SK-N-SH (cell line): ENCODE measurements at regions not wholly inside any gene's neighbourhood (a gene's known extent, or its start where the extent isn't known, plus 50 kb on each side); places are given as distances from the start of the nearest gene placed in this dataset.

ENCODE experiments used
- CTCF ChIA-PET: fragments of 300-600, 350-600 bp; formaldehyde crosslinking; extraction: SDS; loops from one replicate; lab custom pipeline; 2021; lab: Yijun Ruan, JAX
- POLR2A ChIA-PET: fragments of 350-600 bp; sonication (Branson Sonifier 250); formaldehyde crosslinking; extraction: SDS; loops from one replicate; lab custom pipeline; 2020; ENCODE audit warnings: antibody characterized with exemption, inconsistent platforms; lab: Yijun Ruan, JAX
- DNase-seq: peaks from one replicate; pipeline ENCODE4 v3.0.0; 2012
- H2AFZ ChIP-seq: fragments of 200-600 bp; sonication (generic); 2 replicates; pipeline ENCODE4 v1.8.1; 2016; ENCODE audit warnings: antibody characterized with exemption, mild to moderate bottlenecking, low read depth
- H3F3A ChIP-seq: fragments of 200-600 bp; sonication (generic); replicated peaks from 2 replicates; pipeline ENCODE3; 2016; ENCODE audit warnings: antibody characterized with exemption, mild to moderate bottlenecking; ENCODE audit not compliant: insufficient read depth
- H3K27ac ChIP-seq, 2 experiments: fragments of 200-500 bp in 1 of 2; fragments of 200-600 bp in 1 of 2; sonication (Bioruptor generic) in 1 of 2; sonication (generic), shearing (Covaris generic) in 1 of 2; 2 replicates each; pipeline versions ENCODE4 v1.5.1 to v1.6.1; 2014 to 2016; ENCODE audit warnings: low read depth in 2 of 2, inconsistent platforms in 1 of 2, low read length in 1 of 2, mild to moderate bottlenecking in 1 of 2, mixed read lengths in 1 of 2
- H3K27me3 ChIP-seq: fragments of 200-600 bp; sonication (generic), shearing (Covaris generic); 2 replicates; pipeline ENCODE4 v1.6.1; 2016; ENCODE audit warnings: mixed run types; ENCODE audit not compliant: insufficient read depth
- H3K36me3 ChIP-seq, 2 experiments: fragments of 200-500 bp in 1 of 2; fragments of 200-600 bp in 1 of 2; sonication (Bioruptor generic) in 1 of 2; sonication (generic) in 1 of 2; replicated peaks in 1 of 2; 2 replicates each; pipeline versions ENCODE3 to v1.5.1; 2014 to 2016; ENCODE audit warnings: low read length in 1 of 2, mild to moderate bottlenecking in 1 of 2; ENCODE audit not compliant: insufficient read depth in 2 of 2, control insufficient read depth in 1 of 2
- H3K4me1 ChIP-seq, 2 experiments: fragments of 200-500 bp in 1 of 2; fragments of 200-600 bp in 1 of 2; sonication (Bioruptor generic) in 1 of 2; sonication (generic), shearing (Covaris generic) in 1 of 2; 2 replicates each; pipeline versions ENCODE4 v1.5.1 to v1.6.1; 2014 to 2016; ENCODE audit warnings: low read depth in 1 of 2, low read length in 1 of 2, mixed run types in 1 of 2; ENCODE audit not compliant: insufficient read depth in 2 of 2, control insufficient read depth in 1 of 2
- H3K4me2 ChIP-seq: fragments of 200-600 bp; sonication (generic), shearing (Covaris generic); 2 replicates; pipeline ENCODE4 v1.6.1; 2017; ENCODE audit warnings: mixed run types
- H3K4me3 ChIP-seq, 2 experiments: fragments of 200-500 bp in 1 of 2; fragments of 200-600 bp in 1 of 2; sonication (Bioruptor generic) in 1 of 2; sonication (generic), shearing (Covaris generic) in 1 of 2; 2 replicates each; pipeline versions ENCODE4 v1.5.1 to v1.8.1; 2014 to 2016; ENCODE audit warnings: low read depth in 2 of 2, inconsistent platforms in 1 of 2, low read length in 1 of 2, mild to moderate bottlenecking in 1 of 2, mixed read lengths in 1 of 2, moderate library complexity in 1 of 2
- H3K79me2 ChIP-seq: fragments of 200-600 bp; sonication (generic); 2 replicates; pipeline ENCODE4 v1.8.1; 2017; ENCODE audit warnings: mild to moderate bottlenecking; ENCODE audit not compliant: insufficient read depth
- H3K9ac ChIP-seq: fragments of 200-600 bp; sonication (generic); 2 replicates; pipeline ENCODE4 v1.6.1; 2017; ENCODE audit warnings: mixed run types
- H3K9me2 ChIP-seq: fragments of 200-600 bp; sonication (generic); 2 replicates; pipeline ENCODE4 v1.6.1; 2017; ENCODE audit warnings: mixed run types
- H3K9me3 ChIP-seq: fragments of 200-600 bp; sonication (generic); 2 replicates; pipeline ENCODE4 v1.6.1; 2017; ENCODE audit warnings: mixed run types, mild to moderate bottlenecking, moderate library complexity
- H4K20me1 ChIP-seq: fragments of 200-600 bp; sonication (generic); 2 replicates; pipeline ENCODE4 v1.6.1; 2017; ENCODE audit warnings: mild to moderate bottlenecking, mixed run types; ENCODE audit not compliant: insufficient read depth
- CHD2 ChIP-seq: fragments of 150-350 bp; IDR thresholded peaks from 2 replicates; pipeline ENCODE4 v1.6.1; 2018; ENCODE audit warnings: low read length; ENCODE audit not compliant: partially characterized antibody
- ELF1 ChIP-seq: IDR thresholded peaks from 2 replicates; pipeline ENCODE4 v1.4.0; 2012
- EZH2phosphoT487 ChIP-seq: fragments of 200-600 bp; sonication (generic); IDR thresholded peaks from 2 replicates; pipeline ENCODE4 v1.6.1; 2017; ENCODE audit warnings: low read depth, mixed run types, mild to moderate bottlenecking, antibody characterized with exemption, moderate library complexity, borderline replicate concordance
- FOXM1 ChIP-seq: IDR thresholded peaks from 2 replicates; pipeline ENCODE4 v1.4.0; 2012; ENCODE audit warnings: low read depth, mild to moderate bottlenecking
- GABPA ChIP-seq: IDR thresholded peaks from 2 replicates; pipeline ENCODE4 v1.4.0; 2012; ENCODE audit warnings: low read depth, mild to moderate bottlenecking
- NFIC ChIP-seq: IDR thresholded peaks from 2 replicates; pipeline ENCODE4 v1.4.0; 2012; ENCODE audit warnings: borderline replicate concordance
- RAD21 ChIP-seq: IDR thresholded peaks from 2 replicates; pipeline ENCODE4 v1.6.1; 2012; ENCODE audit warnings: mild to moderate bottlenecking, low read length
- RXRA ChIP-seq: IDR thresholded peaks from 2 replicates; pipeline ENCODE4 v1.4.0; 2012; ENCODE audit warnings: low read depth, mild to moderate bottlenecking, borderline replicate concordance
- SIN3A ChIP-seq: IDR thresholded peaks from 2 replicates; pipeline ENCODE4 v1.6.1; 2012; ENCODE audit warnings: low read depth, mild to moderate bottlenecking, low read length, moderate library complexity, borderline replicate concordance
- SMC3 ChIP-seq: IDR thresholded peaks from 2 replicates; pipeline ENCODE4 v1.6.1; 2012; ENCODE audit warnings: low read depth, low read length, improper control_type of control experiment
- TAF1 ChIP-seq: IDR thresholded peaks from 2 replicates; pipeline ENCODE4 v1.6.1; 2012; ENCODE audit warnings: low read depth, mild to moderate bottlenecking, low read length, moderate library complexity, borderline replicate concordance
- USF2 ChIP-seq: fragments of 150-350 bp; IDR thresholded peaks from 2 replicates; pipeline ENCODE4 v1.6.1; 2017; ENCODE audit warnings: antibody characterized with exemption, low read length, low read depth, borderline replicate concordance
- YY1 ChIP-seq: IDR thresholded peaks from 2 replicates; pipeline ENCODE4 v1.4.0; 2012; ENCODE audit warnings: low read depth, mild to moderate bottlenecking
- WGBS: methylation state at CpG from one replicate; pipeline ENCODE4 v1.1.6; 2017; ENCODE audit warnings: low lambda C conversion rate; 5-methylcytosine and 5-hydroxymethylcytosine counted together
- TF ChIP-seq, protein P1 (sequence below): fragments of 200-600 bp; sonication (generic); IDR thresholded peaks from 2 replicates; pipeline ENCODE4 v1.6.1; 2017; ENCODE audit warnings: antibody characterized with exemption, mild to moderate bottlenecking, moderate library complexity
- TF ChIP-seq, protein P2 (sequence below): IDR thresholded peaks from 2 replicates; pipeline ENCODE4 v1.4.0; 2012; ENCODE audit warnings: low read depth
- TF ChIP-seq, protein P3 (sequence below): fragments of 150-350 bp; IDR thresholded peaks from 2 replicates; pipeline ENCODE4 v1.6.1; 2016; ENCODE audit warnings: mild to moderate bottlenecking, low read depth, low read length

GRCh38 chr12:90828621-90829020 lies 126.4 kb downstream of the CCER1 start:
- no peaks in the 10 kb centered on the region for H3K36me3 ChIP-seq
- no peak for DNase-seq
- H3K9me2 ChIP-seq = no peaks in the 10 kb centered on the region
- H3K4me2 ChIP-seq = no peak overlapping the region
- ChIA-PET CTCF (interaction anchor here (1.2 kb wide), 1 partner anchor 26 kb away, joined by 7 read pairs; no protein-coding TSS in a partner anchor), POLR2A (no interaction called here)
- no peak overlapping the region for H3K27ac ChIP-seq
- no peak overlapping the region for H3K9ac ChIP-seq
- H3K4me1 ChIP-seq = no peaks in the 10 kb centered on the region; a peak in 1 of 4 replicates
- no peaks in the 10 kb centered on the region for H3K27me3 ChIP-seq
- H3K79me2 ChIP-seq = no peaks in the 10 kb centered on the region
- no peaks in the 10 kb centered on the region for H3F3A ChIP-seq
- H3K4me3 ChIP-seq = no peak overlapping the region
- WGBS = 39% methylated on average over 2 of the region's 2 CpGs
- H4K20me1 ChIP-seq = no peaks in the 10 kb centered on the region
- H2AFZ ChIP-seq = no peak overlapping the region
- no peaks in the 10 kb centered on the region for H3K9me3 ChIP-seq
- TF ChIP-seq CHD2 = no peak
- TF ChIP-seq FOXM1 = no peak
- no peak for TF ChIP-seq RXRA

- H3K4me1 ChIP-seq = no peaks in the 10 kb centered on the region; a peak in 1 of 4 replicates
- ChIA-PET CTCF (no interaction called here), POLR2A (no interaction called here)
- H3K9me2 ChIP-seq = no peaks in the 10 kb centered on the region
- no peaks in the 10 kb centered on the region for H3K79me2 ChIP-seq
- H3K4me3 ChIP-seq = no peak overlapping the region
- no peak overlapping the region for H3K4me2 ChIP-seq
- no peak for TF ChIP-seq YY1
- TF ChIP-seq TAF1 = no peak
- no peak for TF ChIP-seq SMC3
- no peak for TF ChIP-seq RAD21
- TF ChIP-seq ELF1 = no peak
- TF ChIP-seq FOXM1 = no peak
- no peak for TF ChIP-seq NFIC
- TF ChIP-seq CHD2 = no peak
- no peaks in the 10 kb centered on the region for H3F3A ChIP-seq
- H3K36me3 ChIP-seq = no peaks in the 10 kb centered on the region
- H2AFZ ChIP-seq = no peak overlapping the region
- H3K27me3 ChIP-seq = no peaks in the 10 kb centered on the region
- H4K20me1 ChIP-seq = no peaks in the 10 kb centered on the region
- no peak for DNase-seq
- no peak overlapping the region for H3K27ac ChIP-seq
- H3K9ac ChIP-seq = no peak overlapping the region
- no peaks in the 10 kb centered on the region for H3K9me3 ChIP-seq
Observed at GRCh38 chr12:90827567-90827966, 127.4 kb downstream of the CCER1 start.

DNA sequence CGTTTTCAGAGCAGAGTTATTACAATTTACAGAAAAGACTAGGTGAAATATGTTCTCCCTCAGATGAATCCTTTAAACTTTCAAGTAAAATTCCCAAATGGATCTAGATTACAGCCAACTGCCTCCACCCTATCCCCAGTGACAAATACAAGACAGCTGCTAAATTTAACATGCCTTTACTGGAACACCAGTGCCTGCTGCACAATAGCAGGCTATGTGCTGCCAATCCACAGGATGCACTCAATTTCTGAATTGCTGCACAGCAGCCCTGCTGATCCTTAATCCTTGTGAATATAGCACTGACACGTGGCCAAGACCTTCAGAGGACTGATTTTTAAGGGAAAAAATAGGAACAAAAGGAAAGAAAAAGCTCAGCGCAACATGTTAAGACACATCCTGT lies 128.9 kb downstream of the CCER1 start:
- DNase-seq = no peak
- no peak overlapping the region for H3K9ac ChIP-seq
- no peaks in the 10 kb centered on the region for H3K79me2 ChIP-seq
- no peak overlapping the region for H3K4me2 ChIP-seq
- no peaks in the 10 kb centered on the region for H3K36me3 ChIP-seq
- no peaks in the 10 kb centered on the region for H3F3A ChIP-seq
- POLR2A ChIA-PET = no interaction called here
- no peak overlapping the region for H3K27ac ChIP-seq
- H3K4me1 ChIP-seq = no peaks in the 10 kb centered on the region; a peak in 1 of 4 replicates
- H4K20me1 ChIP-seq = no peaks in the 10 kb centered on the region
- H2AFZ ChIP-seq = no peak overlapping the region
- CTCF ChIA-PET = interaction anchor here (0.9 to 1.5 kb wide), 3 partner anchors 10 to 30 kb away, joined by 3 to 6 read pairs (median 5); no protein-coding TSS in a partner anchor
- no peaks in the 10 kb centered on the region for H3K9me2 ChIP-seq
- WGBS = 75% methylated on average over 3 of the region's 3 CpGs
- H3K27me3 ChIP-seq = no peaks in the 10 kb centered on the region
- H3K4me3 ChIP-seq = no peak overlapping the region
- H3K9me3 ChIP-seq = no peaks in the 10 kb centered on the region
- TF ChIP-seq, protein P1, sequence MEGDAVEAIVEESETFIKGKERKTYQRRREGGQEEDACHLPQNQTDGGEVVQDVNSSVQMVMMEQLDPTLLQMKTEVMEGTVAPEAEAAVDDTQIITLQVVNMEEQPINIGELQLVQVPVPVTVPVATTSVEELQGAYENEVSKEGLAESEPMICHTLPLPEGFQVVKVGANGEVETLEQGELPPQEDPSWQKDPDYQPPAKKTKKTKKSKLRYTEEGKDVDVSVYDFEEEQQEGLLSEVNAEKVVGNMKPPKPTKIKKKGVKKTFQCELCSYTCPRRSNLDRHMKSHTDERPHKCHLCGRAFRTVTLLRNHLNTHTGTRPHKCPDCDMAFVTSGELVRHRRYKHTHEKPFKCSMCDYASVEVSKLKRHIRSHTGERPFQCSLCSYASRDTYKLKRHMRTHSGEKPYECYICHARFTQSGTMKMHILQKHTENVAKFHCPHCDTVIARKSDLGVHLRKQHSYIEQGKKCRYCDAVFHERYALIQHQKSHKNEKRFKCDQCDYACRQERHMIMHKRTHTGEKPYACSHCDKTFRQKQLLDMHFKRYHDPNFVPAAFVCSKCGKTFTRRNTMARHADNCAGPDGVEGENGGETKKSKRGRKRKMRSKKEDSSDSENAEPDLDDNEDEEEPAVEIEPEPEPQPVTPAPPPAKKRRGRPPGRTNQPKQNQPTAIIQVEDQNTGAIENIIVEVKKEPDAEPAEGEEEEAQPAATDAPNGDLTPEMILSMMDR = no peak
- no peak for TF ChIP-seq EZH2phosphoT487
- TF ChIP-seq, protein P2, sequence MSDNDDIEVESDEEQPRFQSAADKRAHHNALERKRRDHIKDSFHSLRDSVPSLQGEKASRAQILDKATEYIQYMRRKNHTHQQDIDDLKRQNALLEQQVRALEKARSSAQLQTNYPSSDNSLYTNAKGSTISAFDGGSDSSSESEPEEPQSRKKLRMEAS = no peak
- TF ChIP-seq TAF1 = no peak
- no peak for TF ChIP-seq RXRA
- no peak for TF ChIP-seq GABPA
- TF ChIP-seq ELF1 = no peak
- no peak for TF ChIP-seq SIN3A
- no peak for TF ChIP-seq CHD2
- TF ChIP-seq, protein P3, sequence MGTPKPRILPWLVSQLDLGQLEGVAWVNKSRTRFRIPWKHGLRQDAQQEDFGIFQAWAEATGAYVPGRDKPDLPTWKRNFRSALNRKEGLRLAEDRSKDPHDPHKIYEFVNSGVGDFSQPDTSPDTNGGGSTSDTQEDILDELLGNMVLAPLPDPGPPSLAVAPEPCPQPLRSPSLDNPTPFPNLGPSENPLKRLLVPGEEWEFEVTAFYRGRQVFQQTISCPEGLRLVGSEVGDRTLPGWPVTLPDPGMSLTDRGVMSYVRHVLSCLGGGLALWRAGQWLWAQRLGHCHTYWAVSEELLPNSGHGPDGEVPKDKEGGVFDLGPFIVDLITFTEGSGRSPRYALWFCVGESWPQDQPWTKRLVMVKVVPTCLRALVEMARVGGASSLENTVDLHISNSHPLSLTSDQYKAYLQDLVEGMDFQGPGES = no peak
- no peak for TF ChIP-seq USF2
